HG02642 (cell line): ENCODE measurements at regions not wholly inside any gene's neighbourhood (a gene's known extent, or its start where the extent isn't known, plus 50 kb on each side); places are given as distances from the start of the nearest gene placed in this dataset.

Experiments used
- ATAC-seq: cut with Tn5 transposase; IDR thresholded peaks from one replicate; pipeline ENCODE4 v1.9.1; 2021; ENCODE audit warnings: mild to moderate bottlenecking; ENCODE audit not compliant: unreplicated experiment, poor library complexity

- no peak for ATAC-seq
These were observed 1148.0 kb upstream of the CELF2 start for GRCh38 chr10:9869606-9870176.

GRCh38 chr10:9875353-9875752 lies 1142.3 kb upstream of the CELF2 start:
- ATAC-seq: no peak

- no peak for ATAC-seq
These were observed 1139.7 kb upstream of the CELF2 start for GRCh38 chr10:9877978-9878377.

GRCh38 chr10:9878383-9878782 lies 1139.3 kb upstream of the CELF2 start:
- ATAC-seq: no peak

GRCh38 chr10:9885761-9886160 lies 1131.9 kb upstream of the CELF2 start:
- ATAC-seq: no peak

GRCh38 chr10:9886772-9887171 lies 1130.9 kb upstream of the CELF2 start:
- ATAC-seq: no peak

GRCh38 chr10:9895453-9895852 lies 1122.2 kb upstream of the CELF2 start:
- no peak for ATAC-seq

- ATAC-seq: no peak
These were observed 1121.7 kb upstream of the CELF2 start for GRCh38 chr10:9895981-9896380.

GRCh38 chr10:9898633-9899395 lies 1118.9 kb upstream of the CELF2 start:
- no peak for ATAC-seq

GRCh38 chr10:9900751-9901150 lies 1116.9 kb upstream of the CELF2 start:
- ATAC-seq: no peak

GRCh38 chr10:9901971-9902370 lies 1115.7 kb upstream of the CELF2 start:
- ATAC-seq: no peak

GRCh38 chr10:9910446-9910845 lies 1107.2 kb upstream of the CELF2 start:
- ATAC-seq: no peak

- ATAC-seq: no peak
These were observed 1106.2 kb upstream of the CELF2 start for GRCh38 chr10:9911488-9911887.

- no peak for ATAC-seq
These were observed 1103.7 kb upstream of the CELF2 start for GRCh38 chr10:9913876-9914514.

- no peak for ATAC-seq
These were observed 1096.1 kb upstream of the CELF2 start for GRCh38 chr10:9921544-9921943.

- no peak for ATAC-seq
These were observed 1095.4 kb upstream of the CELF2 start for GRCh38 chr10:9922126-9922870.

- no peak for ATAC-seq
These were observed 1091.7 kb upstream of the CELF2 start for GRCh38 chr10:9926003-9926402.

- no peak for ATAC-seq
These were observed 1090.8 kb upstream of the CELF2 start for GRCh38 chr10:9926881-9927280.

- ATAC-seq: no peak
These were observed 1078.0 kb upstream of the CELF2 start for GRCh38 chr10:9939716-9940115.

- ATAC-seq: no peak
These were observed 1073.0 kb upstream of the CELF2 start for GRCh38 chr10:9944690-9945089.

- no peak for ATAC-seq
These were observed 1067.6 kb upstream of the CELF2 start for GRCh38 chr10:9950070-9950469.
